Type B pancreatic cell (in vitro differentiated cells): ENCODE measurements at regions not wholly inside any gene's neighbourhood (a gene's known extent, or its start where the extent isn't known, plus 50 kb on each side); places are given as distances from the start of the nearest gene placed in this dataset.

ENCODE experiments used
- DNase-seq: peaks from one replicate; pipeline ENCODE4 v3.0.0; 2021; ENCODE audit warnings: mixed read lengths; ENCODE audit not compliant: unreplicated experiment; ENCODE audit errors: extremely low spot score
- H3K27ac Mint-ChIP-seq: 2 replicates; pipeline ENCODE4 v1.8.0; 2021; ENCODE audit warnings: mild to moderate bottlenecking, mixed read lengths
- H3K27me3 Mint-ChIP-seq: 2 replicates; pipeline ENCODE4 v1.8.0; 2021; ENCODE audit warnings: mixed read lengths
- H3K36me3 Mint-ChIP-seq: 2 replicates; pipeline ENCODE4 v1.8.0; 2021; ENCODE audit warnings: mixed read lengths
- H3K4me1 Mint-ChIP-seq: one replicate; pipeline ENCODE4 v1.8.0; 2021; ENCODE audit warnings: mixed read lengths; ENCODE audit not compliant: unreplicated experiment
- H3K4me3 Mint-ChIP-seq: 2 replicates; pipeline ENCODE4 v1.8.0; 2021; ENCODE audit warnings: mild to moderate bottlenecking, mixed read lengths
- H3K9me3 Mint-ChIP-seq: 2 replicates; pipeline ENCODE4 v1.8.0; 2021; ENCODE audit warnings: mixed read lengths
- CTCF ChIP-seq: fragments of 200-600 bp; sonication (generic); conservative IDR thresholded peaks from 2 replicates; pipeline ENCODE4 v1.5.0; 2021; ENCODE audit warnings: antibody characterized with exemption, mild to moderate bottlenecking

GRCh38 chr19:29267701-29268100 is 54.8 kb upstream of the UQCRFS1 start:
- peaks cover 29% of the 10 kb centered on the region for H3K4me1 Mint-ChIP-seq
- H3K4me3 Mint-ChIP-seq: no peak overlapping the region
- TF ChIP-seq CTCF: no peak
- H3K9me3 Mint-ChIP-seq: peaks cover under 1% of the 10 kb centered on the region
- peaks cover 30% of the 10 kb centered on the region for H3K27me3 Mint-ChIP-seq
- H3K27ac Mint-ChIP-seq: peak overlapping the region; percentile 9
- DNase-seq: no peak
- no peaks in the 10 kb centered on the region for H3K36me3 Mint-ChIP-seq

- Mint-ChIP-seq H3K4me1 (peaks cover 33% of the 10 kb centered on the region), H3K4me3 (no peak overlapping the region), H3K27ac (peak overlapping the region; percentile 9), H3K9me3 (peaks cover 4% of the 10 kb centered on the region), H3K36me3 (no peaks in the 10 kb centered on the region), H3K27me3 (peaks cover 30% of the 10 kb centered on the region)
- no peak for TF ChIP-seq CTCF
- DNase-seq: peak; percentile 47
Observed at GRCh38 chr19:29268103-29268502, 55.2 kb upstream of the UQCRFS1 start.

- no peak overlapping the region for H3K4me3 Mint-ChIP-seq
- no peak for TF ChIP-seq CTCF
- H3K36me3 Mint-ChIP-seq: no peaks in the 10 kb centered on the region
- no peak overlapping the region for H3K27ac Mint-ChIP-seq
- peaks cover 26% of the 10 kb centered on the region for H3K4me1 Mint-ChIP-seq
- peak; percentile 60 for DNase-seq
- peaks cover 5% of the 10 kb centered on the region for H3K9me3 Mint-ChIP-seq
- H3K27me3 Mint-ChIP-seq: peaks cover 25% of the 10 kb centered on the region
Observed at GRCh38 chr19:29268721-29269393, 55.9 kb upstream of the UQCRFS1 start.

GRCh38 chr19:29269641-29270040 is 56.7 kb upstream of the UQCRFS1 start:
- no peak for TF ChIP-seq CTCF
- no peak overlapping the region for H3K4me3 Mint-ChIP-seq
- H3K4me1 Mint-ChIP-seq: peaks cover 22% of the 10 kb centered on the region
- H3K27me3 Mint-ChIP-seq: peaks cover 20% of the 10 kb centered on the region
- peaks cover 5% of the 10 kb centered on the region for H3K9me3 Mint-ChIP-seq
- H3K27ac Mint-ChIP-seq: no peak overlapping the region
- DNase-seq: peak; percentile 40
- no peaks in the 10 kb centered on the region for H3K36me3 Mint-ChIP-seq

GRCh38 chr19:29271341-29271740 is 58.4 kb upstream of the UQCRFS1 start:
- Mint-ChIP-seq H3K36me3 (no peaks in the 10 kb centered on the region), H3K4me3 (no peak overlapping the region), H3K4me1 (peaks cover 21% of the 10 kb centered on the region), H3K27me3 (peaks cover 17% of the 10 kb centered on the region), H3K9me3 (peaks cover 5% of the 10 kb centered on the region), H3K27ac (no peak overlapping the region)
- no peak for TF ChIP-seq CTCF
- DNase-seq: peak; percentile 36
